H9 (cell line): ENCODE measurements at regions not wholly inside any gene's neighbourhood (a gene's known extent, or its start where the extent isn't known, plus 50 kb on each side); places are given as distances from the start of the nearest gene placed in this dataset.

ENCODE experiments used
- DNase-seq: peaks from one replicate; pipeline ENCODE4 v3.0.0-alpha.2; 2017
- H2AFZ ChIP-seq: one replicate; pipeline ENCODE4 v1.6.1; 2013; ENCODE audit warnings: mild to moderate bottlenecking, low read length, control low read depth, moderate library complexity
- H2AK5ac ChIP-seq: 2 replicates; pipeline ENCODE4 v1.6.1; 2013; ENCODE audit warnings: low read length, control low read depth, mixed read lengths; ENCODE audit not compliant: insufficient read length
- H2BK120ac ChIP-seq: one replicate; pipeline ENCODE4 v1.6.1; 2013; ENCODE audit warnings: low read depth, mild to moderate bottlenecking, low read length, control low read depth, inconsistent platforms; ENCODE audit not compliant: poor library complexity, severe bottlenecking
- H2BK12ac ChIP-seq: 2 replicates; pipeline ENCODE4 v1.6.1; 2013; ENCODE audit warnings: low read length, control low read depth, mixed read lengths, low read depth; ENCODE audit not compliant: insufficient read length
- H2BK15ac ChIP-seq: 2 replicates; pipeline ENCODE4 v1.6.1; 2013; ENCODE audit warnings: low read depth, low read length, control low read depth
- H2BK20ac ChIP-seq: one replicate; pipeline ENCODE4 v1.6.1; 2013; ENCODE audit warnings: low read depth, mild to moderate bottlenecking, low read length, control low read depth, inconsistent platforms; ENCODE audit not compliant: poor library complexity, severe bottlenecking
- H2BK5ac ChIP-seq: 2 replicates; pipeline ENCODE4 v1.6.1; 2013; ENCODE audit warnings: low read length, control low read depth, mixed read lengths; ENCODE audit not compliant: insufficient read length
- H3K14ac ChIP-seq: 2 replicates; pipeline ENCODE4 v1.6.1; 2013; ENCODE audit warnings: low read length, control low read depth; ENCODE audit not compliant: insufficient read depth
- H3K18ac ChIP-seq: 2 replicates; pipeline ENCODE4 v1.6.1; 2013; ENCODE audit warnings: low read depth, mild to moderate bottlenecking, mixed read lengths, low read length, control low read depth; ENCODE audit not compliant: insufficient read length
- H3K23ac ChIP-seq: 2 replicates; pipeline ENCODE4 v1.6.1; 2013; ENCODE audit warnings: low read length, control low read depth, mixed read lengths, low read depth; ENCODE audit not compliant: insufficient read length
- H3K23me2 ChIP-seq: 2 replicates; pipeline ENCODE4 v1.6.1; 2013; ENCODE audit warnings: low read depth, mild to moderate bottlenecking, mixed read lengths, low read length, control low read depth; ENCODE audit not compliant: insufficient read length, poor library complexity, severe bottlenecking
- H3K27ac ChIP-seq: 2 replicates; pipeline ENCODE4 v1.5.1; 2013; ENCODE audit warnings: low read length, control low read depth, mixed read lengths, low read depth; ENCODE audit not compliant: insufficient read length
- H3K27me3 ChIP-seq: 2 replicates; pipeline ENCODE4 v1.6.1; 2013; ENCODE audit warnings: low read length, control low read depth, inconsistent platforms; ENCODE audit not compliant: insufficient read depth
- H3K4ac ChIP-seq: 2 replicates; pipeline ENCODE4 v1.6.1; 2013; ENCODE audit warnings: low read depth, mild to moderate bottlenecking, control low read depth, inconsistent platforms, low read length, moderate library complexity
- H3K4me1 ChIP-seq: 2 replicates; pipeline ENCODE4 v1.6.1; 2013; ENCODE audit warnings: low read length, control low read depth, inconsistent platforms; ENCODE audit not compliant: insufficient read depth
- H3K4me2 ChIP-seq: 2 replicates; pipeline ENCODE4 v1.6.1; 2013; ENCODE audit warnings: low read length, control low read depth, mixed read lengths; ENCODE audit not compliant: insufficient read length, insufficient read depth
- H3K56ac ChIP-seq: 2 replicates; pipeline ENCODE4 v1.6.1; 2013; ENCODE audit warnings: low read depth, mild to moderate bottlenecking, mixed read lengths, low read length, control low read depth; ENCODE audit not compliant: insufficient read length
- H3K79me1 ChIP-seq: 2 replicates; pipeline ENCODE4 v1.6.1; 2013; ENCODE audit warnings: low read depth, mild to moderate bottlenecking, moderate library complexity, low read length, control low read depth, inconsistent platforms; ENCODE audit not compliant: insufficient read depth, poor library complexity, severe bottlenecking
- H3K79me2 ChIP-seq: 2 replicates; pipeline ENCODE4 v1.6.1; 2013; ENCODE audit warnings: low read length, control low read depth, inconsistent platforms; ENCODE audit not compliant: insufficient read depth
- H3K9ac ChIP-seq: 2 replicates; pipeline ENCODE4 v1.6.1; 2013; ENCODE audit warnings: low read length, control low read depth, mixed read lengths; ENCODE audit not compliant: insufficient read length; ENCODE audit errors: extremely low read depth
- H3K9me3 ChIP-seq: one replicate; pipeline ENCODE4 v1.6.1; 2013; ENCODE audit warnings: low read depth, low read length, inconsistent platforms; ENCODE audit not compliant: control insufficient read depth
- H3T11ph ChIP-seq: one replicate; pipeline ENCODE4 v1.6.1; 2013; ENCODE audit warnings: mild to moderate bottlenecking, low read length, control low read depth, inconsistent platforms
- H4K20me1 ChIP-seq: one replicate; pipeline ENCODE4 v1.6.1; 2013; ENCODE audit not compliant: control insufficient read depth, insufficient read length, insufficient read depth
- H4K5ac ChIP-seq: 2 replicates; pipeline ENCODE4 v1.6.1; 2013; ENCODE audit warnings: low read depth, mild to moderate bottlenecking, mixed read lengths, low read length, control low read depth; ENCODE audit not compliant: insufficient read length
- H4K8ac ChIP-seq: replicated peaks from 2 replicates; pipeline ENCODE4 v1.6.1; 2013; ENCODE audit warnings: low read length, control low read depth, mixed read lengths, low read depth; ENCODE audit not compliant: insufficient read length
- H4K91ac ChIP-seq: 2 replicates; pipeline ENCODE4 v1.6.1; 2013; ENCODE audit warnings: low read depth, mild to moderate bottlenecking, moderate library complexity, mixed read lengths, low read length, control low read depth; ENCODE audit not compliant: insufficient read length
- H3K27ac Mint-ChIP-seq, 3 experiments: 2 replicates in 2 of 3; 3 replicates in 1 of 3; pipeline ENCODE4 v1.8.0; 2020 to 2021; ENCODE audit warnings: mixed read lengths in 3 of 3, mild to moderate bottlenecking in 1 of 3, moderate library complexity in 1 of 3
- H3K27me3 Mint-ChIP-seq: 2 replicates; pipeline ENCODE4 v1.8.0; 2021; ENCODE audit warnings: low read depth, mild to moderate bottlenecking, moderate library complexity, mixed read lengths
- H3K36me3 Mint-ChIP-seq, 3 experiments: 2 replicates in 2 of 3; 3 replicates in 1 of 3; pipeline ENCODE4 v1.8.0; 2020 to 2021; ENCODE audit warnings: low read depth in 3 of 3, mixed read lengths in 3 of 3; ENCODE audit not compliant: insufficient read depth in 1 of 3
- H3K4me1 Mint-ChIP-seq, 2 experiments: 2 replicates each; pipeline ENCODE4 v1.8.0; 2020; ENCODE audit warnings: mixed read lengths in 2 of 2
- H3K4me3 Mint-ChIP-seq, 2 experiments: 2 replicates in 1 of 2; 3 replicates in 1 of 2; pipeline ENCODE4 v1.8.0; 2020 to 2021; ENCODE audit warnings: mild to moderate bottlenecking in 2 of 2, mixed read lengths in 2 of 2, moderate library complexity in 1 of 2
- H3K9me3 Mint-ChIP-seq, 2 experiments: 2 replicates in 1 of 2; 3 replicates in 1 of 2; pipeline ENCODE4 v1.8.0; 2020; ENCODE audit warnings: mild to moderate bottlenecking in 2 of 2, mixed read lengths in 2 of 2, moderate library complexity in 1 of 2
- TF ChIP-seq, protein P1 (sequence below): fragments of 200-600 bp; sonication (generic); conservative IDR thresholded peaks from 3 replicates; pipeline ENCODE4 v1.8.0; 2021; ENCODE audit warnings: antibody characterized with exemption, mild to moderate bottlenecking

- Mint-ChIP-seq H3K27me3 (no peaks in the 10 kb centered on the region; the same call in 1 of the 2 replicates), H3K9me3 (peaks cover 6 to 8% of the 10 kb centered on the region in 2 experiments; a peak in 4 of 5 replicates), H3K27ac (no peak overlapping the region), H3K4me3 (no peak overlapping the region), H3K4me1 (no peaks in the 10 kb centered on the region), H3K36me3 (no peaks in the 10 kb centered on the region)
- no peak overlapping the region for H4K5ac ChIP-seq
- no peak overlapping the region for H3T11ph ChIP-seq
- no peak overlapping the region for H3K27ac ChIP-seq
- no peak overlapping the region for H3K9ac ChIP-seq
- H2AFZ ChIP-seq: no peak overlapping the region
- no peaks in the 10 kb centered on the region for H3K9me3 ChIP-seq
- no peak overlapping the region for H4K91ac ChIP-seq
- H4K20me1 ChIP-seq: no peaks in the 10 kb centered on the region
- TF ChIP-seq, protein P1, sequence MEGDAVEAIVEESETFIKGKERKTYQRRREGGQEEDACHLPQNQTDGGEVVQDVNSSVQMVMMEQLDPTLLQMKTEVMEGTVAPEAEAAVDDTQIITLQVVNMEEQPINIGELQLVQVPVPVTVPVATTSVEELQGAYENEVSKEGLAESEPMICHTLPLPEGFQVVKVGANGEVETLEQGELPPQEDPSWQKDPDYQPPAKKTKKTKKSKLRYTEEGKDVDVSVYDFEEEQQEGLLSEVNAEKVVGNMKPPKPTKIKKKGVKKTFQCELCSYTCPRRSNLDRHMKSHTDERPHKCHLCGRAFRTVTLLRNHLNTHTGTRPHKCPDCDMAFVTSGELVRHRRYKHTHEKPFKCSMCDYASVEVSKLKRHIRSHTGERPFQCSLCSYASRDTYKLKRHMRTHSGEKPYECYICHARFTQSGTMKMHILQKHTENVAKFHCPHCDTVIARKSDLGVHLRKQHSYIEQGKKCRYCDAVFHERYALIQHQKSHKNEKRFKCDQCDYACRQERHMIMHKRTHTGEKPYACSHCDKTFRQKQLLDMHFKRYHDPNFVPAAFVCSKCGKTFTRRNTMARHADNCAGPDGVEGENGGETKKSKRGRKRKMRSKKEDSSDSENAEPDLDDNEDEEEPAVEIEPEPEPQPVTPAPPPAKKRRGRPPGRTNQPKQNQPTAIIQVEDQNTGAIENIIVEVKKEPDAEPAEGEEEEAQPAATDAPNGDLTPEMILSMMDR: no peak
- no peak overlapping the region for H3K23ac ChIP-seq
- H4K8ac ChIP-seq: no peak overlapping the region
- H2BK20ac ChIP-seq: no peak overlapping the region
- no peak for DNase-seq
- no peak overlapping the region for H2BK5ac ChIP-seq
- no peak overlapping the region for H2AK5ac ChIP-seq
- no peak overlapping the region for H3K18ac ChIP-seq
- no peak overlapping the region for H2BK15ac ChIP-seq
- no peak overlapping the region for H3K14ac ChIP-seq
- H3K56ac ChIP-seq: no peak overlapping the region
- no peak overlapping the region for H3K4ac ChIP-seq
- H3K23me2 ChIP-seq: no peaks in the 10 kb centered on the region
- no peaks in the 10 kb centered on the region for H3K4me1 ChIP-seq
- H3K79me2 ChIP-seq: no peaks in the 10 kb centered on the region
- H2BK120ac ChIP-seq: no peak overlapping the region
- no peak overlapping the region for H3K4me2 ChIP-seq
- H3K27me3 ChIP-seq: no peaks in the 10 kb centered on the region
- no peak overlapping the region for H2BK12ac ChIP-seq
- H3K79me1 ChIP-seq: no peaks in the 10 kb centered on the region
Measured at GRCh38 chr5:41598011-41598410, 87.6 kb upstream of the PLCXD3 start.
